ENCODE measurements at regions not wholly inside any gene's neighbourhood (a gene's known extent, or its start where the extent isn't known, plus 50 kb on each side); places are given as distances from the start of the nearest gene placed in this dataset.

DNA sequence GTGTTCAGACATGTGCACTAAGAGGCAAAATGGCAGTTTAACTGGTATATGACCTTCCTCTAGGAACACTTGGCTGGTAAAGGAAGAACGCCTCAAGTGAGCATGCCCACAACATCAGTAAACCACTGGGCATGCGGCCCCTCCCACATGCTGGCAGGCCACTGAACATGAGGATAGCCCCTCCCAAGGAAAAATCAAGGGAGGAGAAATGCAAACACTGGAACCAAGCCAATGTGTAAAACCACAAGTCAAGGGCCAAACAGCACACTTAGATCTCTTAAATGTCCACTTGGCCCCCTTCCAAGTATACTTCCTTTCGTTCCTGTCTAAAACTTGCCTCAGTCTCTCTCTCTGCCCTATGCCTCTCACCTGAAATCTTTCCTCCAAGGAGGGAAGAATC, 980.8 kb downstream of the TSN start:
- TF ChIP-seq, protein P1, sequence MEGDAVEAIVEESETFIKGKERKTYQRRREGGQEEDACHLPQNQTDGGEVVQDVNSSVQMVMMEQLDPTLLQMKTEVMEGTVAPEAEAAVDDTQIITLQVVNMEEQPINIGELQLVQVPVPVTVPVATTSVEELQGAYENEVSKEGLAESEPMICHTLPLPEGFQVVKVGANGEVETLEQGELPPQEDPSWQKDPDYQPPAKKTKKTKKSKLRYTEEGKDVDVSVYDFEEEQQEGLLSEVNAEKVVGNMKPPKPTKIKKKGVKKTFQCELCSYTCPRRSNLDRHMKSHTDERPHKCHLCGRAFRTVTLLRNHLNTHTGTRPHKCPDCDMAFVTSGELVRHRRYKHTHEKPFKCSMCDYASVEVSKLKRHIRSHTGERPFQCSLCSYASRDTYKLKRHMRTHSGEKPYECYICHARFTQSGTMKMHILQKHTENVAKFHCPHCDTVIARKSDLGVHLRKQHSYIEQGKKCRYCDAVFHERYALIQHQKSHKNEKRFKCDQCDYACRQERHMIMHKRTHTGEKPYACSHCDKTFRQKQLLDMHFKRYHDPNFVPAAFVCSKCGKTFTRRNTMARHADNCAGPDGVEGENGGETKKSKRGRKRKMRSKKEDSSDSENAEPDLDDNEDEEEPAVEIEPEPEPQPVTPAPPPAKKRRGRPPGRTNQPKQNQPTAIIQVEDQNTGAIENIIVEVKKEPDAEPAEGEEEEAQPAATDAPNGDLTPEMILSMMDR (conservative IDR thresholded peaks at IDR 0.05): no peak
- TF ChIP-seq EZH2 (IDR thresholded peaks at IDR 0.05; ENCODE audit: low read depth): no peak

Data from PC-9 (cell line).